IMR-90 (cell line): ENCODE measurements at regions not wholly inside any gene's neighbourhood (a gene's known extent, or its start where the extent isn't known, plus 50 kb on each side); places are given as distances from the start of the nearest gene placed in this dataset.
A peak's percentile ranks its signal among the peaks of the same experiment; 100 is the strongest.

ENCODE experiments used
- ATAC-seq: fragments of 200-7000 bp; cut with Tn5 transposase; 2 replicates; pipeline ENCODE4 v1.9.1; 2020; ENCODE audit warnings: low read depth, mild to moderate bottlenecking, moderate library complexity
- BruUV-seq: library from RNA; stranded (reverse); fragments of 400-500 nt; replicated peaks from 2 replicates; lab custom pipeline; 2021; lab: Mats Ljungman, UMichigan
- CTCF ChIA-PET: fragments of 300-600 bp; formaldehyde crosslinking; extraction: SDS; loops from one replicate; lab custom pipeline; 2021; ENCODE audit warnings: antibody characterized with exemption; lab: Yijun Ruan, JAX
- POLR2A ChIA-PET: fragments of 300-600 bp; sonication (Branson Sonifier 250); formaldehyde crosslinking; loops from one replicate; lab custom pipeline; 2022; ENCODE audit warnings: antibody characterized with exemption; ENCODE audit not compliant: unreplicated experiment; lab: Charles Lee
- DNase-seq: peaks from one replicate; pipeline ENCODE4 v3.0.0; 2013
- H2AFZ ChIP-seq: replicated peaks from 2 replicates; pipeline ENCODE3; 2013; ENCODE audit warnings: low read length, mild to moderate bottlenecking; ENCODE audit not compliant: poor library complexity
- H2AK5ac ChIP-seq: 2 replicates; pipeline ENCODE4 v1.6.1; 2013; ENCODE audit warnings: low read depth, low read length, inconsistent platforms
- H2AK9ac ChIP-seq: replicated peaks from 2 replicates; pipeline ENCODE3; 2013; ENCODE audit warnings: mild to moderate bottlenecking, low read depth, low read length, moderate library complexity; ENCODE audit not compliant: poor library complexity
- H2BK120ac ChIP-seq: 2 replicates; pipeline ENCODE4 v1.6.1; 2013; ENCODE audit warnings: low read depth, low read length, inconsistent platforms
- H2BK15ac ChIP-seq: 3 replicates; pipeline ENCODE4 v1.6.1; 2013; ENCODE audit warnings: low read depth, low read length, inconsistent platforms
- H2BK20ac ChIP-seq: 2 replicates; pipeline ENCODE4 v1.6.1; 2013; ENCODE audit warnings: low read depth, mild to moderate bottlenecking, inconsistent platforms, low read length, moderate library complexity
- H2BK5ac ChIP-seq: 2 replicates; pipeline ENCODE4 v1.6.1; 2013; ENCODE audit warnings: mild to moderate bottlenecking, low read depth, low read length, inconsistent platforms; ENCODE audit not compliant: poor library complexity, severe bottlenecking
- H3K14ac ChIP-seq: replicated peaks from 2 replicates; pipeline ENCODE4 v1.6.1; 2013; ENCODE audit warnings: low read depth, low read length, inconsistent platforms
- H3K18ac ChIP-seq: 2 replicates; pipeline ENCODE4 v1.6.1; 2013; ENCODE audit warnings: low read depth, low read length, control low read depth
- H3K23ac ChIP-seq: 2 replicates; pipeline ENCODE4 v1.6.1; 2013; ENCODE audit warnings: low read depth, low read length, inconsistent platforms
- H3K27ac ChIP-seq: 2 replicates; pipeline ENCODE4 v1.5.1; 2013; ENCODE audit warnings: mild to moderate bottlenecking, control low read depth, low read length; ENCODE audit not compliant: insufficient read depth
- H3K27me3 ChIP-seq: 2 replicates; pipeline ENCODE4 v1.6.1; 2013; ENCODE audit warnings: low read length; ENCODE audit not compliant: control insufficient read depth, insufficient read depth
- H3K36me3 ChIP-seq: 2 replicates; pipeline ENCODE4 v1.6.1; 2013; ENCODE audit warnings: low read length, mixed read lengths; ENCODE audit not compliant: control insufficient read depth, insufficient read depth
- H3K4ac ChIP-seq: 2 replicates; pipeline ENCODE4 v1.6.1; 2013; ENCODE audit warnings: low read depth, low read length, inconsistent platforms
- H3K4me1 ChIP-seq: 2 replicates; pipeline ENCODE4 v1.6.1; 2013; ENCODE audit warnings: low read length, mixed read lengths; ENCODE audit not compliant: control insufficient read depth, insufficient read depth
- H3K4me2 ChIP-seq: 2 replicates; pipeline ENCODE4 v1.6.1; 2013; ENCODE audit warnings: low read depth, mild to moderate bottlenecking, control low read depth, low read length, moderate library complexity
- H3K4me3 ChIP-seq: 2 replicates; pipeline ENCODE4 v1.5.1; 2013; ENCODE audit warnings: low read depth, mild to moderate bottlenecking, control low read depth, low read length, moderate library complexity; ENCODE audit not compliant: insufficient read depth
- H3K56ac ChIP-seq: 2 replicates; pipeline ENCODE4 v1.6.1; 2013; ENCODE audit warnings: low read length, inconsistent platforms; ENCODE audit not compliant: insufficient read depth; ENCODE audit errors: extremely low read depth
- H3K79me1 ChIP-seq, 2 experiments: 2 replicates each; pipeline ENCODE4 v1.6.1; 2013; ENCODE audit warnings: low read length in 2 of 2, inconsistent platforms in 1 of 2, low read depth in 1 of 2
- H3K9ac ChIP-seq: 2 replicates; pipeline ENCODE4 v1.6.1; 2013; ENCODE audit warnings: low read depth, low read length, control low read depth
- H3K9me1 ChIP-seq: 2 replicates; pipeline ENCODE4 v1.6.1; 2013; ENCODE audit warnings: low read length, inconsistent platforms; ENCODE audit not compliant: insufficient read depth
- H3K9me3 ChIP-seq: 2 replicates; pipeline ENCODE4 v1.6.1; 2013; ENCODE audit warnings: low read length; ENCODE audit not compliant: control insufficient read depth, insufficient read depth
- H4K20me1 ChIP-seq: 2 replicates; pipeline ENCODE4 v1.6.1; 2013; ENCODE audit warnings: low read length, inconsistent platforms; ENCODE audit not compliant: insufficient read depth
- H4K5ac ChIP-seq: 2 replicates; pipeline ENCODE4 v1.6.1; 2013; ENCODE audit warnings: mild to moderate bottlenecking, low read depth, low read length, control low read depth
- H4K8ac ChIP-seq, 2 experiments: 2 replicates each; pipeline ENCODE4 v1.6.1; 2013; ENCODE audit warnings: low read depth in 2 of 2, low read length in 2 of 2, control low read depth in 1 of 2, inconsistent platforms in 1 of 2
- H4K91ac ChIP-seq: 2 replicates; pipeline ENCODE4 v1.6.1; 2013; ENCODE audit warnings: low read depth, low read length, inconsistent platforms; ENCODE audit not compliant: insufficient read depth
- CEBPB ChIP-seq: IDR thresholded peaks from 2 replicates; pipeline ENCODE4 v1.6.1; 2012; ENCODE audit warnings: low read depth, low read length, improper control_type of control experiment
- FOS ChIP-seq: fragments of 150-350 bp; IDR thresholded peaks from 2 replicates; pipeline ENCODE4 v1.6.1; 2016; ENCODE audit warnings: low read depth, low read length
- MAFK ChIP-seq: IDR thresholded peaks from 2 replicates; pipeline ENCODE4 v1.6.1; 2012; ENCODE audit warnings: low read depth, low read length, improper control_type of control experiment
- NFE2L2 ChIP-seq: fragments of 150-350 bp; IDR thresholded peaks from 2 replicates; pipeline ENCODE4 v1.6.1; 2016; ENCODE audit warnings: low read depth, mild to moderate bottlenecking, low read length
- RFX5 ChIP-seq: IDR thresholded peaks from 2 replicates; pipeline ENCODE4 v1.8.0; 2012; ENCODE audit warnings: low read depth, mild to moderate bottlenecking, low read length, moderate library complexity
- WGBS, 2 experiments: methylation state at CpG; one replicate each; pipeline versions ENCODE4 v1.1.5 to v1.1.7; 2013; ENCODE audit warnings: missing lambda C conversion rate in 2 of 2; ENCODE audit not compliant: insufficient read length in 1 of 2; ENCODE audit errors: extremely low coverage in 2 of 2; 5-methylcytosine and 5-hydroxymethylcytosine counted together
- dilution Hi-C: fragments of 300-500 bp; cut with HindIII; formaldehyde crosslinking; loops from one replicate; pipeline ENCODE4 v1.14.3; 2018; ENCODE audit warnings: low sequenced_read_pairs; ENCODE audit not compliant: unreplicated experiment
- in situ Hi-C: fragments of 300-500 bp; cut with MboI; formaldehyde crosslinking; loops from 3 replicates; pipeline ENCODE4 v1.14.3; 2019; ENCODE audit warnings: low sequenced_read_pairs, inconsistent platforms, mixed read lengths
- intact Hi-C: fragments of 100-400 bp; cut with micrococcal nuclease; formaldehyde crosslinking; loops from 2 replicates; pipeline ENCODE4 v1.10.0; 2022

DNA sequence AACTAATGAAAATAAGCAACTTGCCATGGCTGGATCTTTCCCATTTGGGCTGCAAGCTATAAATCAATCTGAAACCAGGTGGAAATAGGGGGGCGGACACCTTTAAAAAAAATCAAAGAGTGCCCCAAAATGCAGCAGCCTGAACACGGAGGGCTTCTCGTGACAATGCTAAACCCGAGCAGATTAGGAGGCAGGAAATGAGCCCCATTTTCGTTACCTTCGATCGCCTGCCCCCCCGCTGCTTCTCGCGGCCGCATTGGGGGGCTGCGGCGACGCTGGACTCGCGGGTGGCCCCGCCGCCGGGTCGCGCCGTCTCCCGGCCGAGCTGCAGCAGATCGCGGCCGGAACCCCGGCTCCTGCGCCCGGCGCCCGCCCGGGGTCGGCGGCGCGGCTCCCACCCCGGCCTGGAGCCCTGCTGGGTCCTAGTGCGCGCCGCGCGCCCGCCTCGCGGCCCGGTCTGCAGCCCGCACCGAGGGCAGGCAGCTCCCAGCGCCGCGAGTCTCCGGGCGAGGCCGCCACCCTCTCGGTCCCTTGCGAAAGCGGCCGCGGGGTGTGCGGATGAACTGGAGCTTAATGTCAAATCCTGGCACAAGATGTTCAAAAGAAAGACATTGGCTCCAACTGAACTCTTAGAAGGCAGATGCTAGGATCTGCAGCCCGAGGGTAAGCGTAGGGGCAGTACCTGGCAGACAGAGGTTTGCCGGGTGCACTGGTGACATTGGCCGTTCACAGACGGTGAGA lies 201.9 kb upstream of the FOXN3 start (continued):
- no peak for TF ChIP-seq FOS
- no peak for TF ChIP-seq RFX5
- TF ChIP-seq NFE2L2, result no peak

DNA sequence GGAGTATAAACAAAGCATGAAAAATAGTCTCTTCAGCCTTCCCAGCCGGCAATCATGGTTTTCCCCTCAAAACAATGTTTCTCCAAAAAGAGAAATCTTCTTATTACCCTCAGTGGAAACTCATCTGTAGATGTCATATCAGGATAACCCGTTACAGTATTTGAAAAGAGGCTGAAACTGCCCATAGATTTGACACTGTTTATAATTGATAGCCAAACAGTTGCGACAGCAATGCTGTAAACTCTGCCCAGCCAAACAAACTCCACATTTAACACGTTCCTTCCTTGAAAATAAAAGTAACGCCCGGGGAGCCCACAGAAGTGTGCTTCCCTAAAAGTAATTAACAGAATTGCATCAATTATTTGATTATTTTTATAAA lies 201.3 kb upstream of the FOXN3 start:
- H3K36me3 ChIP-seq, result no peaks in the 10 kb centered on the region
- DNase-seq, result no peak
- H2BK5ac ChIP-seq, result peak overlapping the region; percentile 90
- no peak overlapping the region for H2AK9ac ChIP-seq
- H2AFZ ChIP-seq, result no peak overlapping the region
- H3K9ac ChIP-seq, result peak overlapping the region; percentile 76; the same call in 1 of the 2 replicates
- H3K4me1 ChIP-seq, result peaks cover 10% of the 10 kb centered on the region
- peak overlapping the region; percentile 11; the same call in 1 of the 2 replicates for H2BK120ac ChIP-seq
- H2BK15ac ChIP-seq, result no peak overlapping the region; the same call in 2 of the 3 replicates
- H2AK5ac ChIP-seq, result no peak overlapping the region
- CTCF ChIA-PET, result no interaction called here
- peak overlapping the region; percentile 46; the same call in 1 of the 2 replicates for H3K27ac ChIP-seq
- no TSS peak for BruUV-seq
- WGBS, 2 experiments, result no CpG with 5 or more reads among the region's 6 CpGs
- H3K4me3 ChIP-seq, result peak overlapping the region; percentile 78
- peak; percentile 4; the same call in 1 of the 2 replicates for ATAC-seq
- no peaks in the 10 kb centered on the region for H3K9me3 ChIP-seq
- no peaks in the 10 kb centered on the region for H3K27me3 ChIP-seq
- no peaks in the 10 kb centered on the region; the same call in 1 of the 2 replicates for H4K20me1 ChIP-seq
- H3K79me1 ChIP-seq, result peaks cover 6 to 40% of the 10 kb centered on the region in 2 experiments; a peak in 2 of 4 replicates
- peak overlapping the region; percentile 93 for H3K23ac ChIP-seq
- H3K14ac ChIP-seq, result peak overlapping the region; percentile 92
- peak overlapping the region; percentile 28; the same call in 1 of the 2 replicates for H3K18ac ChIP-seq
- no peak for TF ChIP-seq MAFK
- TF ChIP-seq CEBPB, result peak; percentile 75
- H3K4ac ChIP-seq, result peak overlapping the region; percentile 76; the same call in 1 of the 2 replicates
- peak overlapping the region; percentile 4 to 76; a peak in 2 of 4 replicates for H4K8ac ChIP-seq
- H3K56ac ChIP-seq, result peak overlapping the region; percentile 47
- no peak overlapping the region for H2BK20ac ChIP-seq
- intact Hi-C loops (loop anchor here (1.0 to 10.0 kb wide), 6 partner anchors 128 to 578 kb away; partner anchors contain the start of gene FOXN3), in situ Hi-C loops (loop anchor here (5.0 to 10.0 kb wide), 2 partner anchors 194 to 294 kb away; no protein-coding TSS in a partner anchor), dilution Hi-C loops (no loop called here)
- no peak overlapping the region for H4K5ac ChIP-seq
- peak overlapping the region; percentile 69; the same call in 1 of the 2 replicates for H3K4me2 ChIP-seq
- peak overlapping the region; percentile 83; the same call in 1 of the 2 replicates for H4K91ac ChIP-seq
- no peaks in the 10 kb centered on the region for H3K9me1 ChIP-seq
- POLR2A ChIA-PET, result no interaction called here
